ENCODE measurements at regions not wholly inside any gene's neighbourhood (a gene's known extent, or its start where the extent isn't known, plus 50 kb on each side); places are given as distances from the start of the nearest gene placed in this dataset.

- TF ChIP-seq CTCF (IDR thresholded peaks at IDR 0.05; ENCODE audit: insufficient read depth, low read length) (no peak), POLR2AphosphoS5 (IDR thresholded peaks at IDR 0.05; ENCODE audit: low read depth) (no peak), REST (IDR thresholded peaks at IDR 0.05; ENCODE audit: insufficient replicate concordance, low read depth) (no peak), SPI1 (IDR thresholded peaks at IDR 0.05; ENCODE audit: borderline replicate concordance, low read depth) (no peak)
Measured at GRCh38 chr13:76586842-76587241, 299.4 kb downstream of the KCTD12 start.
